GM12892 (cell line): ENCODE measurements at regions not wholly inside any gene's neighbourhood (a gene's known extent, or its start where the extent isn't known, plus 50 kb on each side); places are given as distances from the start of the nearest gene placed in this dataset.

Source experiments
- POLR2A ChIP-seq: IDR thresholded peaks from 2 replicates; pipeline ENCODE4 v1.6.1; 2011; ENCODE audit warnings: low read depth, low read length, control low read depth
- POLR2AphosphoS5 ChIP-seq: IDR thresholded peaks from 2 replicates; pipeline ENCODE4 v1.6.1; 2011; ENCODE audit warnings: low read depth, low read length, control low read depth
- TAF1 ChIP-seq: IDR thresholded peaks from 2 replicates; pipeline ENCODE4 v1.6.1; 2011; ENCODE audit warnings: low read depth, mild to moderate bottlenecking, control low read depth, low read length, borderline replicate concordance

DNA sequence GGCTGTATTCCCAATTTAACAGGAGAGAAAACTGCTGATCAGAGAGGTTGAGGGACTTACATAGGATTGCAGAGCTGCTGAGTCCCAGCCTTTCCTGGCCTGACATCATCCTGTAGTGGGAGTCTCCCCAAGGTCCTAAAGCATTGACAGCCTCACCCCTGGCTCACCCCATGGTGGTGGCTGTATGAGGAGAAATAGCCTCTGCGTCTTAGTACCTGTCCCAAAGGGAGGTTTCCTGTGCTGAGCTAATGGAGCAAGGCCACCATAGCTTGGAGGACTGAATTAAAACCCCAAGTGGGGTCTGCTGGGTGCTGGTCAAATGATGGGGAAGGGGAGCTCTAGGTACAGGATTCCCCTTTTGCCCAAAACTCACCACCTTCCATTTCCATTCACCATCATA is 525.1 kb downstream of the CDH26 start:
- TF ChIP-seq POLR2A (no peak), TAF1 (no peak), POLR2AphosphoS5 (no peak)
